Rectal smooth muscle tissue (tissue), 1 donor: ENCODE measurements at regions not wholly inside any gene's neighbourhood (a gene's known extent, or its start where the extent isn't known, plus 50 kb on each side); places are given as distances from the start of the nearest gene placed in this dataset.

Experiments
- H3K27ac ChIP-seq: one replicate; pipeline ENCODE4 v1.7.0; 2013; ENCODE audit warnings: low read depth, low read length, inconsistent platforms
- H3K27me3 ChIP-seq: one replicate; pipeline ENCODE4 v1.7.0; 2013; ENCODE audit warnings: low read length; ENCODE audit not compliant: control insufficient read depth, insufficient read depth
- H3K36me3 ChIP-seq: one replicate; pipeline ENCODE4 v1.7.0; 2013; ENCODE audit warnings: low read length; ENCODE audit not compliant: control insufficient read depth, insufficient read depth
- H3K4me1 ChIP-seq: one replicate; pipeline ENCODE4 v1.7.0; 2013; ENCODE audit warnings: low read length; ENCODE audit not compliant: control insufficient read depth, insufficient read depth
- H3K4me3 ChIP-seq: one replicate; pipeline ENCODE4 v1.7.0; 2013; ENCODE audit warnings: low read length
- H3K9ac ChIP-seq: one replicate; pipeline ENCODE4 v1.7.0; 2013; ENCODE audit warnings: low read length

GRCh38 chr16:5634666-5635180, 537.1 kb upstream of the EEF2KMT start:
- no peaks in the 10 kb centered on the region for H3K27me3 ChIP-seq
- H3K9ac ChIP-seq = no peak overlapping the region
- no peaks in the 10 kb centered on the region for H3K36me3 ChIP-seq
- no peak overlapping the region for H3K27ac ChIP-seq
- no peaks in the 10 kb centered on the region for H3K4me1 ChIP-seq
- H3K4me3 ChIP-seq = no peak overlapping the region

GRCh38 chr16:5633845-5634440, 536.3 kb upstream of the EEF2KMT start:
- Histone ChIP-seq H3K36me3 (no peaks in the 10 kb centered on the region), H3K27me3 (no peaks in the 10 kb centered on the region), H3K4me3 (no peak overlapping the region), H3K9ac (no peak overlapping the region), H3K4me1 (no peaks in the 10 kb centered on the region), H3K27ac (no peak overlapping the region)

- H3K9ac ChIP-seq = no peak overlapping the region
- H3K4me3 ChIP-seq = no peak overlapping the region
- H3K4me1 ChIP-seq = no peaks in the 10 kb centered on the region
- no peak overlapping the region for H3K27ac ChIP-seq
- H3K36me3 ChIP-seq = no peaks in the 10 kb centered on the region
- no peaks in the 10 kb centered on the region for H3K27me3 ChIP-seq
Observed at GRCh38 chr16:5622234-5622884, 524.8 kb upstream of the EEF2KMT start.

- H3K4me3 ChIP-seq = no peak overlapping the region
- no peak overlapping the region for H3K27ac ChIP-seq
- H3K9ac ChIP-seq = no peak overlapping the region
- no peaks in the 10 kb centered on the region for H3K4me1 ChIP-seq
- no peaks in the 10 kb centered on the region for H3K36me3 ChIP-seq
- H3K27me3 ChIP-seq = no peaks in the 10 kb centered on the region
Observed at GRCh38 chr16:5621826-5622225, 524.2 kb upstream of the EEF2KMT start.

GRCh38 chr16:5619304-5619703, 521.7 kb upstream of the EEF2KMT start:
- Histone ChIP-seq H3K27me3 (peaks cover 6% of the 10 kb centered on the region), H3K4me3 (no peak overlapping the region), H3K36me3 (no peaks in the 10 kb centered on the region), H3K4me1 (no peaks in the 10 kb centered on the region), H3K9ac (no peak overlapping the region), H3K27ac (no peak overlapping the region)

- Histone ChIP-seq H3K36me3 (no peaks in the 10 kb centered on the region), H3K4me1 (no peaks in the 10 kb centered on the region), H3K4me3 (no peak overlapping the region), H3K27ac (no peak overlapping the region), H3K9ac (no peak overlapping the region), H3K27me3 (peaks cover 6% of the 10 kb centered on the region)
Observed at GRCh38 chr16:5616841-5617240, 519.2 kb upstream of the EEF2KMT start.

- H3K4me3 ChIP-seq = no peak overlapping the region
- H3K9ac ChIP-seq = no peak overlapping the region
Observed at GRCh38 chr16:5615868-5616642, 518.5 kb upstream of the EEF2KMT start.

GRCh38 chr16:5607169-5607568, 509.6 kb upstream of the EEF2KMT start:
- H3K4me3 ChIP-seq = no peak overlapping the region

More at GRCh38 chr16:5615868-5616642, 518.5 kb upstream of the EEF2KMT start:
- Histone ChIP-seq H3K27ac (no peak overlapping the region), H3K36me3 (no peaks in the 10 kb centered on the region), H3K4me1 (no peaks in the 10 kb centered on the region), H3K27me3 (peaks cover 6% of the 10 kb centered on the region)

GRCh38 chr16:5605404-5605803, 507.8 kb upstream of the EEF2KMT start:
- Histone ChIP-seq H3K9ac (no peak overlapping the region), H3K4me3 (no peak overlapping the region), H3K36me3 (no peaks in the 10 kb centered on the region), H3K27ac (no peak overlapping the region), H3K4me1 (no peaks in the 10 kb centered on the region), H3K27me3 (no peaks in the 10 kb centered on the region)

More at GRCh38 chr16:5607169-5607568, 509.6 kb upstream of the EEF2KMT start:
- Histone ChIP-seq H3K9ac (no peak overlapping the region), H3K4me1 (no peaks in the 10 kb centered on the region), H3K27me3 (no peaks in the 10 kb centered on the region), H3K36me3 (no peaks in the 10 kb centered on the region), H3K27ac (no peak overlapping the region)

- H3K4me3 ChIP-seq = no peak overlapping the region
- no peaks in the 10 kb centered on the region for H3K4me1 ChIP-seq
- no peak overlapping the region for H3K27ac ChIP-seq
- no peaks in the 10 kb centered on the region for H3K36me3 ChIP-seq
- no peaks in the 10 kb centered on the region for H3K27me3 ChIP-seq
- H3K9ac ChIP-seq = no peak overlapping the region
Observed at GRCh38 chr16:5604770-5605169, 507.2 kb upstream of the EEF2KMT start.

GRCh38 chr16:5603836-5604235, 506.2 kb upstream of the EEF2KMT start:
- no peak overlapping the region for H3K27ac ChIP-seq
- H3K4me3 ChIP-seq = no peak overlapping the region
- no peak overlapping the region for H3K9ac ChIP-seq
- no peaks in the 10 kb centered on the region for H3K27me3 ChIP-seq
- H3K36me3 ChIP-seq = no peaks in the 10 kb centered on the region
- H3K4me1 ChIP-seq = no peaks in the 10 kb centered on the region

- Histone ChIP-seq H3K27ac (no peak overlapping the region), H3K4me1 (no peaks in the 10 kb centered on the region), H3K36me3 (no peaks in the 10 kb centered on the region), H3K27me3 (no peaks in the 10 kb centered on the region), H3K4me3 (no peak overlapping the region), H3K9ac (no peak overlapping the region)
Observed at GRCh38 chr16:5601957-5602356, 504.4 kb upstream of the EEF2KMT start.
